DOHH2 (cell line): ENCODE measurements at regions not wholly inside any gene's neighbourhood (a gene's known extent, or its start where the extent isn't known, plus 50 kb on each side); places are given as distances from the start of the nearest gene placed in this dataset.

ENCODE experiments used
- H3F3A ChIP-seq: fragments of 200-600 bp; sonication (generic), shearing (Covaris generic); 2 replicates; pipeline ENCODE4 v1.6.0; 2016; ENCODE audit warnings: antibody characterized with exemption, mild to moderate bottlenecking; ENCODE audit not compliant: control insufficient read depth, insufficient read depth
- H3K27ac ChIP-seq: fragments of 200-600 bp; sonication (generic); 2 replicates; pipeline ENCODE4 v1.5.1; 2014; ENCODE audit warnings: low read depth, mild to moderate bottlenecking, low read length, moderate library complexity
- H3K27me3 ChIP-seq: fragments of 200-600 bp; sonication (generic); 2 replicates; pipeline ENCODE4 v1.6.1; 2014; ENCODE audit warnings: mild to moderate bottlenecking, low read length, mixed read lengths; ENCODE audit not compliant: control insufficient read depth
- H3K36me3 ChIP-seq: fragments of 200-600 bp; sonication (generic); 2 replicates; pipeline ENCODE4 v1.6.1; 2014; ENCODE audit warnings: mild to moderate bottlenecking, low read length, moderate library complexity, mixed read lengths; ENCODE audit not compliant: control insufficient read depth
- H3K4me1 ChIP-seq: fragments of 200-600 bp; sonication (generic); 2 replicates; pipeline ENCODE4 v1.6.1; 2014; ENCODE audit warnings: mild to moderate bottlenecking, low read length, mixed read lengths; ENCODE audit not compliant: control insufficient read depth
- H3K4me2 ChIP-seq: fragments of 200-600 bp; sonication (generic); 2 replicates; pipeline ENCODE4 v1.6.0; 2014; ENCODE audit warnings: mild to moderate bottlenecking, low read length, moderate library complexity
- H3K4me3 ChIP-seq: fragments of 200-600 bp; sonication (generic); 2 replicates; pipeline ENCODE4 v1.5.1; 2014; ENCODE audit warnings: mild to moderate bottlenecking, low read length, mixed read lengths
- H3K79me2 ChIP-seq: fragments of 200-600 bp; sonication (generic); 2 replicates; pipeline ENCODE4 v1.6.1; 2014; ENCODE audit warnings: mild to moderate bottlenecking, low read length, mixed read lengths; ENCODE audit not compliant: control insufficient read depth
- H3K9me2 ChIP-seq: fragments of 200-600 bp; sonication (generic); replicated peaks from 2 replicates; pipeline ENCODE4 v1.6.1; 2014; ENCODE audit warnings: mild to moderate bottlenecking, low read length, mixed read lengths; ENCODE audit not compliant: control insufficient read depth
- H3K9me3 ChIP-seq: fragments of 200-600 bp; sonication (generic); 2 replicates; pipeline ENCODE4 v1.6.1; 2014; ENCODE audit warnings: antibody characterized with exemption, low read length, mixed read lengths; ENCODE audit not compliant: control insufficient read depth, insufficient read depth
- H4K20me1 ChIP-seq: fragments of 200-600 bp; sonication (generic); 2 replicates; pipeline ENCODE4 v1.6.0; 2014; ENCODE audit warnings: low read depth, mild to moderate bottlenecking, antibody characterized with exemption, low read length, moderate library complexity; ENCODE audit not compliant: control insufficient read depth, insufficient read depth
- EZH2phosphoT487 ChIP-seq: fragments of 200-600 bp; sonication (generic); IDR thresholded peaks from 2 replicates; pipeline ENCODE4 v1.6.1; 2017; ENCODE audit warnings: borderline replicate concordance, mild to moderate bottlenecking, antibody characterized with exemption, low read length, moderate library complexity, mixed read lengths
- TF ChIP-seq, protein P1 (sequence below): fragments of 200-600 bp; sonication (generic); IDR thresholded peaks from one replicate; pipeline ENCODE4 v1.5.1; 2014; ENCODE audit warnings: antibody characterized with exemption, mild to moderate bottlenecking, low read depth, low read length; ENCODE audit not compliant: poor library complexity, severe bottlenecking

DNA sequence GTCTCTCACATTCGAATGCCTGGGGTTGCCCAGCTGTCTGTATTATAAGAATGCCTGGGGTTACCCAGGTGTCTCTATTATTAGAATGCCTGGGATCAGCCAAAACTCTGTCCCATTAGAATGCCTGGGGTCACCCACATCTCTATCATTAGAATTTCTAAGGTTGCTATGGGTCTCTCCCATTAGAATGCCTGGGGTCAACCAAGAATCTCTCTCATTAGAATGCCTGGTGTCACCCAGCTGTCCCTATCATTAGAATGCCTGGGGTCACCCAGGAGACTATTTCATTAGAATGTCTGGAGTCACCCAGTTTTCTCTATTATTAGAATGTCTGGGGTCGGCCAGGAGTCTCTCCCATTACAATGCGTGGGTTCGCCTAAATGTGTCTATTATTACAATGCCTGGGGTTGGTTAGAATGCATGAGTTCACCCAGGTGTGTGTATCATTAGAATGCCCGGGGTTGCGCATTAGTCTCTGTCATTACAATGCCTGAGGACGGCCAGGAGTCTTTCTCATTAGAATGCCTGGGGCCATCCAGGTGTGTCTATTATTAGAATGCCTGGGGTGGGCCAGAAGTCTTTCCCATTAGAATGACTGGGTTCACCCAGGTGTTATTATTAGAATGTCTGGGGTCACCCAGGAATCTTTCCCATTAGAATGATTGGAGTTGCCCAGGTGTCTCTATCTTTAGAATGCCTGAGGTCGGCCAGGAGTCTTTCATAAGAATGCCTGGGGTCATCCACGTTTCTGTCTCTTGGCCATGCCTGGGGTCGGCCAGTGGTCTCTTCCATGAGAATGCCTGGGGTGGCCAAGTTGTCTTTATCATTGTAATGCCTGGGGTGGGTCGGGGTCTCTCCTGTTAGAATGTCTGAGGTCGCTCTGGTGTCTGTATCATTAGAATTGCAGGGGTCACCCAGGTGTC, 59.6 kb downstream of the RNF187 start:
- Histone ChIP-seq H3K27me3 (0 out of 2 replicates have a peak, but pooled peaks cover 2% of the 10 kb centered on the region), H3K4me1 (peaks cover 6% of the 10 kb centered on the region), H3F3A (no peaks in the 10 kb centered on the region), H3K36me3 (no peaks in the 10 kb centered on the region), H3K9me3 (no peaks in the 10 kb centered on the region), H3K79me2 (no peaks in the 10 kb centered on the region), H4K20me1 (no peaks in the 10 kb centered on the region), H3K4me2 (no peak overlapping the region), H3K27ac (no peak overlapping the region), H3K4me3 (no peak overlapping the region), H3K9me2 (no peaks in the 10 kb centered on the region)
- TF ChIP-seq, protein P1, sequence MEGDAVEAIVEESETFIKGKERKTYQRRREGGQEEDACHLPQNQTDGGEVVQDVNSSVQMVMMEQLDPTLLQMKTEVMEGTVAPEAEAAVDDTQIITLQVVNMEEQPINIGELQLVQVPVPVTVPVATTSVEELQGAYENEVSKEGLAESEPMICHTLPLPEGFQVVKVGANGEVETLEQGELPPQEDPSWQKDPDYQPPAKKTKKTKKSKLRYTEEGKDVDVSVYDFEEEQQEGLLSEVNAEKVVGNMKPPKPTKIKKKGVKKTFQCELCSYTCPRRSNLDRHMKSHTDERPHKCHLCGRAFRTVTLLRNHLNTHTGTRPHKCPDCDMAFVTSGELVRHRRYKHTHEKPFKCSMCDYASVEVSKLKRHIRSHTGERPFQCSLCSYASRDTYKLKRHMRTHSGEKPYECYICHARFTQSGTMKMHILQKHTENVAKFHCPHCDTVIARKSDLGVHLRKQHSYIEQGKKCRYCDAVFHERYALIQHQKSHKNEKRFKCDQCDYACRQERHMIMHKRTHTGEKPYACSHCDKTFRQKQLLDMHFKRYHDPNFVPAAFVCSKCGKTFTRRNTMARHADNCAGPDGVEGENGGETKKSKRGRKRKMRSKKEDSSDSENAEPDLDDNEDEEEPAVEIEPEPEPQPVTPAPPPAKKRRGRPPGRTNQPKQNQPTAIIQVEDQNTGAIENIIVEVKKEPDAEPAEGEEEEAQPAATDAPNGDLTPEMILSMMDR, result no peak
- no peak for TF ChIP-seq EZH2phosphoT487

DNA sequence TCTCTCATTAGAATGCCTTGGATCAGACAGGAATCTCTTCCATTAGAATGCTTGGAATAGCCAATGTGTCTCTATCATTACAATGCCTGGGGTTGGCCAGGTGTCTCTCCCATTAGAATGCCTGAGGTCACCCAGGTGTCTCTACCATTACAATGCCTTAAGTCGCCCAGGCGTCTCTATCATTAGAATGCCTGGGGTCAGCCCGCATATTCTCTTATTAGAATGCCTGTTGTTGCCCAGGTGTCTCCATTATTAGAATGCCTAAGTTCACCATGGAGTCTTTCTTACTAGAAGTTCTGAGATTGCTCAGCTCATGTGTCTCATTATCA, 60.2 kb downstream of the RNF187 start:
- no peaks in the 10 kb centered on the region for H3K36me3 ChIP-seq
- TF ChIP-seq, protein P1, result no peak
- TF ChIP-seq EZH2phosphoT487, result no peak
- no peaks in the 10 kb centered on the region for H4K20me1 ChIP-seq
- no peaks in the 10 kb centered on the region for H3K79me2 ChIP-seq
- no peak overlapping the region for H3K27ac ChIP-seq
- H3K9me3 ChIP-seq, result no peaks in the 10 kb centered on the region
- H3K4me2 ChIP-seq, result no peak overlapping the region
- 0 out of 2 replicates have a peak, but pooled peaks cover 2% of the 10 kb centered on the region for H3K27me3 ChIP-seq
- peaks cover 6% of the 10 kb centered on the region for H3K4me1 ChIP-seq
- H3K9me2 ChIP-seq, result no peaks in the 10 kb centered on the region
- H3K4me3 ChIP-seq, result no peak overlapping the region
- no peaks in the 10 kb centered on the region for H3F3A ChIP-seq

DNA sequence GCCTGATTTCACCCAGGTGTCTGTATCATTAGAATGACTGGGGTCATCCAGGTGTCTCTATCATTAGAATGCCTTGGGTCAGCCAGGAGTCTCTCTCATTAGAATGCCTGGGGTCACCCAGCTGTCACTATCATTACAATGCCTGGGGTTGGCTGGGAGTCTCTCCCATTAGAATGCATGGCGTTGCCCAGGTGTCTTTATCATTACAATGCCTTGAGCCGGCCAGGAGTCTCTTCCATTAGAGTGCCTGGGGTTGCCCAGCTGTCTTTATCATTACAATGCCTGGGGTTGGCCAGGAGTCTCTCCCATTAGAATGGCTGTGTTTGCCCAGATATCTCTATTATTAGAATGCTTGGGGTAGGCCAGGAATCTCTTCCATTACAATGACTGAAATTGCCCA, 61.6 kb downstream of the RNF187 start:
- Histone ChIP-seq H3K4me3 (no peak overlapping the region), H3K9me2 (no peaks in the 10 kb centered on the region), H3K36me3 (no peaks in the 10 kb centered on the region), H3K9me3 (no peaks in the 10 kb centered on the region), H3K27me3 (0 out of 2 replicates have a peak, but pooled peaks cover 2% of the 10 kb centered on the region), H3K4me2 (no peak overlapping the region), H3F3A (no peaks in the 10 kb centered on the region), H4K20me1 (no peaks in the 10 kb centered on the region), H3K4me1 (peaks cover 6% of the 10 kb centered on the region), H3K79me2 (no peaks in the 10 kb centered on the region), H3K27ac (no peak overlapping the region)
- TF ChIP-seq EZH2phosphoT487, result no peak
- TF ChIP-seq, protein P1, result no peak
